T-helper 2 cell (primary cell): ENCODE measurements at regions not wholly inside any gene's neighbourhood (a gene's known extent, or its start where the extent isn't known, plus 50 kb on each side); places are given as distances from the start of the nearest gene placed in this dataset.
"Not testable (repeated sequence)": the region's sequence is repeated elsewhere in the genome, so short reads cannot be mapped to it uniquely, and the experiment has no call there.

ENCODE experiments used
- DNase-seq, 5 experiments: peaks; one replicate each; pipeline versions ENCODE4 v3.0.0 to v3.0.0-alpha.2; 2012 to 2022

- DNase-seq, result no peak
These were observed 95.6 kb upstream of the TOPAZ1 start for GRCh38 chr3:44146073-44146472.

GRCh38 chr3:44159696-44160300 is 81.9 kb upstream of the TOPAZ1 start:
- no peak for DNase-seq

- peak in 1 of 5 experiments; percentile 39 for DNase-seq
These were observed 80.9 kb upstream of the TOPAZ1 start for GRCh38 chr3:44160818-44161217.

GRCh38 chr3:44171891-44172290 is 69.8 kb upstream of the TOPAZ1 start:
- DNase-seq, result no peak

- not testable (repeated sequence) for DNase-seq
These were observed 69.0 kb upstream of the TOPAZ1 start for GRCh38 chr3:44172701-44173100.

GRCh38 chr3:44173263-44173662 is 68.4 kb upstream of the TOPAZ1 start:
- no peak for DNase-seq

- DNase-seq, result no peak
These were observed 66.6 kb upstream of the TOPAZ1 start for GRCh38 chr3:44175070-44175469.

GRCh38 chr3:44179246-44179645 is 62.4 kb upstream of the TOPAZ1 start:
- no peak for DNase-seq

- no peak for DNase-seq
These were observed 57.2 kb upstream of the TOPAZ1 start for GRCh38 chr3:44184319-44184953.

GRCh38 chr3:44185396-44185915 is 56.2 kb upstream of the TOPAZ1 start:
- DNase-seq, result no peak

GRCh38 chr3:44186111-44186672 is 55.5 kb upstream of the TOPAZ1 start:
- no peak for DNase-seq

- no peak for DNase-seq
These were observed 55.0 kb upstream of the TOPAZ1 start for GRCh38 chr3:44186712-44187111.
